Panc1 (cell line): ENCODE measurements at regions not wholly inside any gene's neighbourhood (a gene's known extent, or its start where the extent isn't known, plus 50 kb on each side); places are given as distances from the start of the nearest gene placed in this dataset.

Experiments
- ATAC-seq: fragments of 200-7000 bp; cut with Tn5 transposase; 2 replicates; pipeline ENCODE4 v1.9.1; 2020; ENCODE audit warnings: mild to moderate bottlenecking, moderate library complexity
- BruUV-seq: library from RNA; stranded (reverse); fragments of 400-500 nt; replicated peaks from 2 replicates; lab custom pipeline; 2021; lab: Mats Ljungman, UMichigan
- CTCF ChIA-PET: fragments of 300-600 bp; sonication (Branson Sonifier 250); formaldehyde crosslinking; loops from one replicate; lab custom pipeline; 2022; ENCODE audit warnings: antibody characterized with exemption; lab: Charles Lee
- POLR2A ChIA-PET: fragments of 300-600 bp; sonication (Branson Sonifier 250); formaldehyde crosslinking; loops from one replicate; lab custom pipeline; 2022; ENCODE audit warnings: antibody characterized with exemption; lab: Charles Lee
- DNase-seq: peaks from one replicate; pipeline ENCODE4 v3.0.0-alpha.2; 2010; ENCODE audit warnings: low read depth, low spot score
- H3K27ac ChIP-seq: 2 replicates; pipeline ENCODE4 v1.5.1; 2011; ENCODE audit warnings: mild to moderate bottlenecking, low read length, inconsistent platforms
- H3K27me3 ChIP-seq: fragments of 200-500 bp; sonication (Bioruptor generic); 2 replicates; pipeline ENCODE4 v1.6.0; 2014; ENCODE audit warnings: low read length, inconsistent platforms; ENCODE audit not compliant: control insufficient read depth, insufficient read depth
- H3K36me3 ChIP-seq: fragments of 200-500 bp; sonication (Bioruptor generic); 2 replicates; pipeline ENCODE4 v1.5.1; 2014; ENCODE audit warnings: inconsistent platforms, mild to moderate bottlenecking, low read length, moderate library complexity; ENCODE audit not compliant: control insufficient read depth, insufficient read depth
- H3K4me1 ChIP-seq: 2 replicates; pipeline ENCODE4 v1.5.1; 2011; ENCODE audit warnings: inconsistent platforms, mild to moderate bottlenecking, low read length, moderate library complexity; ENCODE audit not compliant: control insufficient read depth, insufficient read depth
- H3K4me3 ChIP-seq, 2 experiments: 2 replicates each; pipeline ENCODE4 v1.5.1; 2011 to 2012; ENCODE audit warnings: low read depth in 2 of 2, low read length in 2 of 2, mild to moderate bottlenecking in 2 of 2, inconsistent platforms in 1 of 2, moderate library complexity in 1 of 2
- H3K9me3 ChIP-seq: fragments of 200-500 bp; sonication (Bioruptor generic); 2 replicates; pipeline ENCODE4 v1.5.1; 2014; ENCODE audit warnings: low read depth, mild to moderate bottlenecking, inconsistent platforms, low read length, moderate library complexity; ENCODE audit not compliant: control insufficient read depth, insufficient read depth
- CTCF ChIP-seq: fragments of 450-650 bp; IDR thresholded peaks from 2 replicates; pipeline ENCODE4 v1.5.1; 2017; ENCODE audit warnings: mild to moderate bottlenecking
- POLR2AphosphoS5 ChIP-seq: IDR thresholded peaks from 2 replicates; pipeline ENCODE4 v1.6.1; 2012; ENCODE audit warnings: mild to moderate bottlenecking, low read depth, low read length, moderate library complexity
- REST ChIP-seq, 2 experiments: IDR thresholded peaks; 2 replicates each; pipeline ENCODE4 v1.6.1; 2011 to 2012; ENCODE audit warnings: low read depth in 2 of 2, control low read depth in 1 of 2, low read length in 1 of 2, mild to moderate bottlenecking in 1 of 2, moderate library complexity in 1 of 2; ENCODE audit not compliant: insufficient read depth in 1 of 2
- SIN3A ChIP-seq: IDR thresholded peaks from 2 replicates; pipeline ENCODE4 v1.6.1; 2012; ENCODE audit warnings: low read depth, mild to moderate bottlenecking, low read length, moderate library complexity, borderline replicate concordance; ENCODE audit not compliant: insufficient read depth
- TCF7L2 ChIP-seq: IDR thresholded peaks from 2 replicates; pipeline ENCODE4 v1.6.1; 2011; ENCODE audit warnings: mild to moderate bottlenecking, low read depth, low read length, inconsistent platforms
- in situ Hi-C: cut with HindIII; loops from 2 replicates; pipeline ENCODE4 v1.10.0; 2016; ENCODE audit warnings: low sequenced_read_pairs, low pct_unique_long_range_greater_than_20kb
- intact Hi-C: fragments of 100-400 bp; cut with micrococcal nuclease; formaldehyde crosslinking; loops from one replicate; pipeline ENCODE4 v1.10.0; 2022; ENCODE audit not compliant: unreplicated experiment

- no peak for ATAC-seq
Measured at GRCh38 chr9:79312686-79313421, 258.9 kb upstream of the TLE4 start.

GRCh38 chr9:79325501-79325900 is 246.3 kb upstream of the TLE4 start:
- no peak for ATAC-seq
- H3K9me3 ChIP-seq = no peaks in the 10 kb centered on the region
- CTCF ChIA-PET = no interaction called here
- no peaks in the 10 kb centered on the region for H3K4me1 ChIP-seq
- no peaks in the 10 kb centered on the region for H3K36me3 ChIP-seq
- BruUV-seq = no TSS peak
- in situ Hi-C loops = no loop called here
- TF ChIP-seq SIN3A (no peak), TCF7L2 (no peak), POLR2AphosphoS5 (no peak), REST (IDR thresholded peaks at IDR 0.05; ENCODE audit: insufficient read depth in 1 of 2, low read depth in 2 of 2, low read length in 1 of 2) (no peak), CTCF (no peak)
- DNase-seq = no peak
- no peak overlapping the region for H3K4me3 ChIP-seq
- POLR2A ChIA-PET = no interaction called here
- H3K27ac ChIP-seq = no peak overlapping the region
- H3K27me3 ChIP-seq = no peaks in the 10 kb centered on the region
- intact Hi-C loops = no loop called here

More at GRCh38 chr9:79312686-79313421, 258.9 kb upstream of the TLE4 start:
- no peak for DNase-seq
- Histone ChIP-seq H3K4me1 (no peaks in the 10 kb centered on the region), H3K9me3 (no peaks in the 10 kb centered on the region), H3K4me3 (no peak overlapping the region), H3K27me3 (no peaks in the 10 kb centered on the region), H3K27ac (no peak overlapping the region), H3K36me3 (no peaks in the 10 kb centered on the region)
- ChIA-PET CTCF (no interaction called here), POLR2A (no interaction called here)
- intact Hi-C loops (no loop called here), in situ Hi-C loops (no loop called here)
- TF ChIP-seq REST (IDR thresholded peaks at IDR 0.05; ENCODE audit: insufficient read depth in 1 of 2, low read depth in 2 of 2, low read length in 1 of 2) = no peak
- no peak for TF ChIP-seq TCF7L2
- no peak for TF ChIP-seq POLR2AphosphoS5
- no peak for TF ChIP-seq CTCF
- BruUV-seq = no TSS peak
